OCI-LY7 (cell line): ENCODE measurements at regions not wholly inside any gene's neighbourhood (a gene's known extent, or its start where the extent isn't known, plus 50 kb on each side); places are given as distances from the start of the nearest gene placed in this dataset.

Experiments
- BruUV-seq: library from RNA; stranded (reverse); fragments of 400-500 nt; replicated peaks from 2 replicates; lab custom pipeline; 2021; lab: Mats Ljungman, UMichigan
- CTCF ChIA-PET: fragments of 300-600 bp; sonication (Branson Sonifier 250); formaldehyde crosslinking; loops from one replicate; lab custom pipeline; 2022; ENCODE audit warnings: antibody characterized with exemption; ENCODE audit not compliant: unreplicated experiment; lab: Charles Lee
- POLR2A ChIA-PET: fragments of 300-600 bp; sonication (Branson Sonifier 250); formaldehyde crosslinking; loops from one replicate; lab custom pipeline; 2022; ENCODE audit warnings: antibody characterized with exemption; lab: Charles Lee
- DNase-seq: peaks from one replicate; pipeline ENCODE4 v3.0.0-alpha.2; 2015; ENCODE audit warnings: low spot score
- H2AFZ ChIP-seq: fragments of 200-600 bp; sonication (generic), shearing (Covaris generic); 2 replicates; pipeline ENCODE4 v1.6.1; 2014; ENCODE audit warnings: mild to moderate bottlenecking, antibody characterized with exemption, low read length, moderate library complexity
- H3K27ac ChIP-seq: fragments of 200-600 bp; sonication (generic); 2 replicates; pipeline ENCODE4 v1.5.1; 2014; ENCODE audit warnings: mixed run types, low read depth, mild to moderate bottlenecking, moderate library complexity, low read length, inconsistent platforms; ENCODE audit not compliant: poor library complexity, severe bottlenecking
- H3K36me3 ChIP-seq: fragments of 200-600 bp; sonication (generic); 2 replicates; pipeline ENCODE4 v1.6.1; 2014; ENCODE audit warnings: mild to moderate bottlenecking, antibody characterized with exemption, low read length, moderate library complexity, mixed read lengths; ENCODE audit not compliant: insufficient read depth
- H3K4me1 ChIP-seq: fragments of 200-600 bp; sonication (generic); 2 replicates; pipeline ENCODE4 v1.5.1; 2014; ENCODE audit warnings: mild to moderate bottlenecking, low read length; ENCODE audit not compliant: insufficient read depth, poor library complexity, severe bottlenecking
- H3K4me2 ChIP-seq: fragments of 200-600 bp; sonication (generic); 2 replicates; pipeline ENCODE4 v1.6.1; 2014; ENCODE audit warnings: mild to moderate bottlenecking, low read length
- H3K4me3 ChIP-seq: fragments of 200-600 bp; sonication (generic); 2 replicates; pipeline ENCODE4 v1.5.1; 2014; ENCODE audit warnings: mild to moderate bottlenecking, low read depth, low read length; ENCODE audit not compliant: poor library complexity, severe bottlenecking
- H3K79me2 ChIP-seq: fragments of 200-600 bp; sonication (generic); 2 replicates; pipeline ENCODE4 v1.6.1; 2016; ENCODE audit warnings: low read depth, mild to moderate bottlenecking, low read length, moderate library complexity, mixed read lengths; ENCODE audit not compliant: insufficient read depth
- H3K9me2 ChIP-seq: fragments of 200-600 bp; sonication (generic); 2 replicates; pipeline ENCODE4 v1.6.1; 2016; ENCODE audit warnings: mild to moderate bottlenecking, low read length, mixed read lengths; ENCODE audit not compliant: insufficient read depth
- H3K9me3 ChIP-seq: fragments of 200-600 bp; sonication (generic); 2 replicates; pipeline ENCODE4 v1.6.1; 2014; ENCODE audit warnings: mild to moderate bottlenecking, mixed run types, low read length, mixed read lengths
- H4K20me1 ChIP-seq: fragments of 200-600 bp; sonication (generic); 2 replicates; pipeline ENCODE4 v1.6.1; 2014; ENCODE audit warnings: mild to moderate bottlenecking, antibody characterized with exemption, low read length, moderate library complexity, mixed read lengths; ENCODE audit not compliant: insufficient read depth
- EZH2phosphoT487 ChIP-seq: fragments of 200-600 bp; sonication (generic); IDR thresholded peaks from 2 replicates; pipeline ENCODE4 v1.6.1; 2018; ENCODE audit warnings: low read depth, borderline replicate concordance, mild to moderate bottlenecking, mixed run types, antibody characterized with exemption, low read length, moderate library complexity, mixed read lengths
- intact Hi-C: fragments of 100-400 bp; cut with micrococcal nuclease; formaldehyde crosslinking; loops from one replicate; pipeline ENCODE4 v1.10.0; 2022; ENCODE audit not compliant: unreplicated experiment
- TF ChIP-seq, protein P1 (sequence below): fragments of 200-600 bp; sonication (generic); conservative IDR thresholded peaks from 2 replicates; pipeline ENCODE4 v1.5.1; 2014; ENCODE audit warnings: mild to moderate bottlenecking, antibody characterized with exemption, low read length, moderate library complexity, mixed read lengths

GRCh38 chr4:37503261-37503660 is 182.9 kb downstream of the RELL1 start:
- DNase-seq, result no peak
- no peak for TF ChIP-seq EZH2phosphoT487
- TF ChIP-seq, protein P1, sequence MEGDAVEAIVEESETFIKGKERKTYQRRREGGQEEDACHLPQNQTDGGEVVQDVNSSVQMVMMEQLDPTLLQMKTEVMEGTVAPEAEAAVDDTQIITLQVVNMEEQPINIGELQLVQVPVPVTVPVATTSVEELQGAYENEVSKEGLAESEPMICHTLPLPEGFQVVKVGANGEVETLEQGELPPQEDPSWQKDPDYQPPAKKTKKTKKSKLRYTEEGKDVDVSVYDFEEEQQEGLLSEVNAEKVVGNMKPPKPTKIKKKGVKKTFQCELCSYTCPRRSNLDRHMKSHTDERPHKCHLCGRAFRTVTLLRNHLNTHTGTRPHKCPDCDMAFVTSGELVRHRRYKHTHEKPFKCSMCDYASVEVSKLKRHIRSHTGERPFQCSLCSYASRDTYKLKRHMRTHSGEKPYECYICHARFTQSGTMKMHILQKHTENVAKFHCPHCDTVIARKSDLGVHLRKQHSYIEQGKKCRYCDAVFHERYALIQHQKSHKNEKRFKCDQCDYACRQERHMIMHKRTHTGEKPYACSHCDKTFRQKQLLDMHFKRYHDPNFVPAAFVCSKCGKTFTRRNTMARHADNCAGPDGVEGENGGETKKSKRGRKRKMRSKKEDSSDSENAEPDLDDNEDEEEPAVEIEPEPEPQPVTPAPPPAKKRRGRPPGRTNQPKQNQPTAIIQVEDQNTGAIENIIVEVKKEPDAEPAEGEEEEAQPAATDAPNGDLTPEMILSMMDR, result no peak
- H3K4me3 ChIP-seq, result no peak overlapping the region
- intact Hi-C loops, result no loop called here
- no peak overlapping the region for H3K4me2 ChIP-seq
- no peaks in the 10 kb centered on the region for H3K4me1 ChIP-seq
- no peaks in the 10 kb centered on the region for H4K20me1 ChIP-seq
- no peaks in the 10 kb centered on the region for H3K36me3 ChIP-seq
- no peaks in the 10 kb centered on the region for H3K9me2 ChIP-seq
- ChIA-PET POLR2A (interaction anchor here (0.7 kb wide), 1 partner anchor 29 kb away, joined by 3 read pairs; no protein-coding TSS in a partner anchor), CTCF (no interaction called here)
- BruUV-seq, result no TSS peak
- no peaks in the 10 kb centered on the region for H3K9me3 ChIP-seq
- no peak overlapping the region for H2AFZ ChIP-seq
- no peaks in the 10 kb centered on the region for H3K79me2 ChIP-seq
- no peak overlapping the region for H3K27ac ChIP-seq

DNA sequence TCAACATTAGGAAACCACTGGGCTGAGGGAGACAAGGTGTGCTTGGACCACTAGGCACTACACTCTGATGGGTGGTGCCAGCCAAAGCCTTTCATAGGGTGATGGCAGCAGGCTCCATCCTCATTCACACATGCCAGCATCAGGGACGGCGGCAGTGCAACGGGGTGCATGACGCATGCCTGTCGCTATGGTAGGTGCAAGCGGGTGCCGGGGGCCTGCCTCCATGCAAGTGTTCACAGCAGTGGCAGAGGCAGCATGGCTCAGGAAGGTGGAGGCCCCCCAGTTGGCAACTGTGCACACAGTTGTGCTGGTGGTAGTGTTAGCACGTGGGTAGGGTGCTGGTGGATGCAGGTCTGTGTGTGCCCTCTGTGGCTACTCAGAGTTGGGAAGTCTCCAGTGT is 184.1 kb downstream of the RELL1 start:
- no peaks in the 10 kb centered on the region for H3K36me3 ChIP-seq
- intact Hi-C loops, result no loop called here
- ChIA-PET CTCF (no interaction called here), POLR2A (no interaction called here)
- H3K9me3 ChIP-seq, result no peaks in the 10 kb centered on the region
- H3K4me1 ChIP-seq, result no peaks in the 10 kb centered on the region
- no TSS peak for BruUV-seq
- no peaks in the 10 kb centered on the region for H3K9me2 ChIP-seq
- H4K20me1 ChIP-seq, result no peaks in the 10 kb centered on the region
- no peaks in the 10 kb centered on the region for H3K79me2 ChIP-seq
- H3K4me3 ChIP-seq, result no peak overlapping the region
- H3K4me2 ChIP-seq, result no peak overlapping the region
- no peak overlapping the region for H3K27ac ChIP-seq
- DNase-seq, result no peak
- no peak overlapping the region for H2AFZ ChIP-seq
- TF ChIP-seq EZH2phosphoT487, result no peak
- TF ChIP-seq, protein P1, result no peak
